ENCODE measurements at regions not wholly inside any gene's neighbourhood (a gene's known extent, or its start where the extent isn't known, plus 50 kb on each side); places are given as distances from the start of the nearest gene placed in this dataset.
"Not testable (repeated sequence)": the region's sequence is repeated elsewhere in the genome, so short reads cannot be mapped to it uniquely, and the experiment has no call there.

- no peak for DNase-seq
Observed at GRCh38 chr10:124206616-124207015, 113.2 kb upstream of the CHST15 start.

- no peak for DNase-seq
Observed at GRCh38 chr10:124205432-124205831, 112.0 kb upstream of the CHST15 start.

DNA sequence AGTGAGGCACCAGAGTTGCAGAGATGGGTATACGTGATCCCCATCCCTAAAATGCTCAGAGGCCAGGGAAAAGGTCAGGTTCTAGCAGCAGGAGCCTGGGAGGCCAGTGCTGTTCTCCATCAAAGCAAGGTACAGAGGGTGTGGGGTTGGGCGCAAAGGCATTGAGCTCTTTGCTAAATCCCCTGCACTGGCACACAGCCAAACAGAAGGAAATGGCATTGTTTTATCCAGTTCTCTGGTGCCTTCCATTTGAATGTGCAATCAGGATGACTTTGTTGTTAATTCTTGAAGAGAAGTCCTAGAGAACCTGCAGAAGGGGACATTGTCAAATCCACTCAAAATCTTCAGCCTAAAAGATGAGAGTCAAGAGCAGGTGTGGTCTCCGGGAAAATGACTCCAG, 111.3 kb upstream of the CHST15 start:
- DNase-seq: no peak

- no peak for DNase-seq
Observed at GRCh38 chr10:124200011-124200410, 106.6 kb upstream of the CHST15 start.

DNA sequence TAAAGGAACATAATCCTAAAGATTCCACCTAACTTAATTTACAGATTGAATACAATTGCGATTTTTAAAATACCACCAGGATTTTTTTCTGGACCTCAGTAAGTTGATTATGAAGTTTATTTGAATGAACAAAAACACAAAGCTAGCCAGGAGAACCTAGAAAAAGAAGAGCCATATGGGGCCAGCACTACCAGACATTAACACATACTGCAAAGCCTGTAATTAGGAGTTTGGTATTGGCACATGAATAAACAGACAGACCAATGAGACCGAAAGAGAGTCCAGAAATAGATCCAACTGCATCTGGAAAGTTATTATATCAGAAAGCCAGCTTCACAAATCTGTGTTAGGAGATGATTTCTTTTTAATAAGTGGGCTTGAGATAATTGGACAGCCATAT, 105.5 kb upstream of the CHST15 start:
- DNase-seq: no peak

DNA sequence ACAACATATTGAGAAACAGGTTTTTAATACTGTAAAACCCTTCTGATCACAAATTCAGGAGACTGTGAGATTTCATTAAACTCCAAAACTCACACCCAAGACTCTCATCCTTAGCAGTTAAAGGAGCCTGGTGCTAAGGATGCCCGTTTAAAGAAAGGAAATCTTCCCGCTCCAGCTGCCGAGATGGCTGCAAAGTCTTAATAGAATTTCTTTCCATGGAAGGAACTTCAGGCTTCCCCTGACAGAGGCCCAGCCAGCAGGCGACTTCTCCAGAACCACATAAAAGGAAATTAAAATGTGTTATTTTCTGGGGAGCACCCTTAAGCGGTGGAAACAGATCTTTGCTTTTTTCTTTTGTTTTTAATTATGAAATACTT, 104.7 kb upstream of the CHST15 start:
- DNase-seq: no peak

DNA sequence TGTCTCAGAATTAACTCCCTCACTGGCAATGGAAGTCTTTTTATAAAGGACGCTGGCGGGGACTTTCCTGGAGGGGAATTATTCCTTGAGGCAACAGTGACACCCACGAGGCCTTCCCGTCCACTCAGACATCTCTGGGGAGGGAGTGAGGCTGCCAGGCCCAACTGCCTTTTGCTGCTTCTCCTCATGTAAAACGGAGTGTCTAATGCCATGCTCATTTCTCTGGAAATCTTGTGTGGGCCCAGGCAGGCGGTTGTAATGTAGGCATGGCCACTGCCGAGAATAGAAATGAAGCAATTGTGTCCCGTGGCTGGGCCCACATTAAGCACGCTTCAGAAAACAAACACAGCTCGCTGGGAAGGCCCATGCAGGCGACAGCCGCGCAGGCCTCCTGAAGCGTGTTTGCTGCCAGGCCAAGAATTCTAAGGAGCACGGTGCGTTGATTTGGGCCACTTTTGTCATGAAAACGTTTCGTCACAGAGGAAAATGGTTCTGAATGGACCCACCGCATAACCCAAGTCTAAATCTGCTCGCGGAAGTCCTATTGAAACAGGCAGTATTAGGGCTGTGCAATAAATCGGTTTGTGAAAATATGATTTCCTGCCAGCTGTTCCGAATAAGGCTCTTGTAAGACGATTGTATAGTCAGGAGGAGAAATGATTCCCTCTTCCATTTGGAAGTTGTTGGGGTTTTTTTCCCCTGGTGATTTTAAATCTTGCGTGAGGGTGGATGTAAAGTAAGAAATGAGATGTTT, 104.2 kb upstream of the CHST15 start:
- no peak for DNase-seq

GRCh38 chr10:124196659-124197058, 103.3 kb upstream of the CHST15 start:
- no peak for DNase-seq

- DNase-seq: no peak
Observed at GRCh38 chr10:124194199-124194824, 100.9 kb upstream of the CHST15 start.

DNA sequence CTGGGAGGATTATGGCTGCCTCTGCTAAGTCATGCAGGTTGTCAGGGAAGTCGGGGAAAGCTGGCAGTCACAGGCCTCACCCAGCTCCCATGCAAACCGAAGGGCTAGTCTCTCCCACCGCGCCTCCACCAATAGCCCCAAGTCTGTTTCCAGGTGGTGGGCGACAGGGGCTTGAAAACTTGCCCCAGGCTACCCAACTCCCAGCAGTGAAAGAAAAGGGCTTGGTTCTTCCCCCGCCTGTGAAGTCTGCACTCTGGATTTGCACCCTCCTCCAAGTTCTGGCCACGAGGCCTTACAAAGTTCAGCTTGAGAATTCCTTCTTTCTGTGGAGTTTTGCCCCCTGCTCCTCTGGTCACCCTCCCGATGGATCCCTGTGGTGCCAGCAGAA, 99.9 kb upstream of the CHST15 start:
- DNase-seq: no peak

DNA sequence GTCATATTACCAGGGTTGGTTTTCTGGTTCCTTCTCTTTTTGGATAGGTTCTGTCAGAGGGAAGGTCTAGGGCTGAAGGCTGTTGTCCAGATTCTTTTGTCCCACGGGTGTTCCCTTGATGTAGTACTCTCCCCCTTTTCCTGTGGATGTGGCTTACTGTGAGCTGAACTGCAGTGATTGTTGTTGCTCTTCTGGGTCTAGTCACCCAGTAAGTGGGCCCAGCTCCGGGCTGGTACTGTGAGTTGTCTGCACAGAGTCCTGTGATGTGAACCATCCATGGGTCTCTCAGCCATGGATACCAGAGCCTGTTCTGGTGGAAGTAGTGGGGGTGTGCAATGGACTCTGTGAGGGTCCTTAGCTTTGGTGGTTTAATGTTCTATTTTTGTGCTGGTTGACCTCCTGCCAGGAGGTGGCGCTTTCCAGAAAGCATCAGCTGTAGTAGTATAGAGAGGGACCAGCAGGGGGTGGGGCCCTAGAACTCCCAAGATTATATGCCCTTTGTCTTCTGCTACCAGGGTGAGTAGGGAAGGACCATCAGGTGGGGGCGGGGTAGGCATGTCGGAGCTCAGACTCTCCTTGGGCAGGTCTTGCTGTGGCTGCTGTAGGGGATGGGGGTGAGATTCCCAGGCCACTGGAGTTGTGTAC, 99.4 kb upstream of the CHST15 start:
- DNase-seq: not testable (repeated sequence)

DNA sequence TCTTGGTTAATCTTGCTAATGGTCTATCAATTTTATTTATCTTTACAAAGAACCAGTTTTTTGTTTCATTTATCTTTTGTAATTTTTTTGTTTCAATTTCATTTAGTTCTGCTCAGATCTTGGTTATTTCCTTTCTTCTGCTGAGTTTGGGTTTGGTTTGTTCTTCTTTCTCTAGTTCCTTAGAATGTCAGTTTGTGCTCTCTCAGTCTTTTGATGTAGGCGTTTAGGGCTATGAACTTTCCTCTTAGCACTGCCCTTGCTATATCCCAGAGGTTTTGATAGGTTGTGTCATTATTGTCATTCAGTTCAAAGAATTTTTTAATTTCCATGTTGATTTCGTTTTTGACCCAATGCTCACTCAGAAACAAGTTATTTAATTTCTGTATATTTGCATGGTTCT, 97.1 kb upstream of the CHST15 start:
- not testable (repeated sequence) for DNase-seq

- DNase-seq: no peak
Observed at GRCh38 chr10:124186956-124187355, 93.6 kb upstream of the CHST15 start.

DNA sequence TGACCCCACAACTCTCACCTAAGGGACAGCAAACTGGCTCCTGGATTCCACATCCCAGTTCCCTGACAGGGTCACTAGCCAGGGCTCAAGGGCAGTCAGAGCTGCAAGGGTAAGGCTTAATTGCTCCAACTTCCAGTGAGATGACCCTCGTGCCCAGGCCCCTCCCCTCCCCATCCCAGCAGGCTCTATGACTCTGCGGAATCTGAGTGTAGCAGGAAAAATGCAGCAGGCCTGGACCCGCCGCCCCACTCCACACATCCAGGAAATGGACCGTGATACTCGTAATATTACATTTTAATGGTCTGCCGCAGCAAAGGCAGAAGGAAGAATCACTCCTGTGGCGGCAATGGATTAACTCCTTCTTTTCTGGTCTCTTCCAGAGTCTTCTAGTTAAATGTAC, 91.7 kb upstream of the CHST15 start:
- no peak for DNase-seq

DNA sequence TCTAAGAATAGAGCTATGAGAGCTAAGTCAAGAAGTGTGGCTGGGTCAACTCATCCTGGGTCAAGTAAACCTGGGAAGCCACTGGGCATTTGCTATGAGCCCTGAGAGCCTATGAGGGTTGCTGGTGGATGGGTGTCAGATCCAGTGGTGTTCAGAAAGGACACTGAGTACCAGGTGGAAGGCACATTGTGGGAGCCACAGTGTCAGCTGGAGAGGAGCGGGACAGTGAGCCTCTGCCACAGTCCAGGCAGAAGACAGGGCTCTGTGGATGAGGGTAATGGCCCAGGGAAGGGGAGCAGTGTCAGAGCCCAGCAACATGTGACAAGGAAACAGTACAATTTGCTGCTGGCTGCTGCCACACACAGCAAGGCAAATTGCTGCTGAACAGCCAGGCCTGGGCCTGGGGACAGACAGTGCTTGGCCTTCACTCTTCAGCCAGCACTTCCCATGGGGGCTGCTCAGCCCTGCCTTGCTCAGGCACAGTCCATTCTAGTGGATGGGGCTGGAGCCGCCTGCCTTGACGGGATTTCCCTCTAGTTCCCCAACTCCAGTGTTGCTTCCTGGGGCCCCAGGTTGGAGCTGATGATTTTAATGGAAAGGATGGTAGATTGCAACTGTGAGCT, 90.9 kb upstream of the CHST15 start:
- no peak for DNase-seq

DNA sequence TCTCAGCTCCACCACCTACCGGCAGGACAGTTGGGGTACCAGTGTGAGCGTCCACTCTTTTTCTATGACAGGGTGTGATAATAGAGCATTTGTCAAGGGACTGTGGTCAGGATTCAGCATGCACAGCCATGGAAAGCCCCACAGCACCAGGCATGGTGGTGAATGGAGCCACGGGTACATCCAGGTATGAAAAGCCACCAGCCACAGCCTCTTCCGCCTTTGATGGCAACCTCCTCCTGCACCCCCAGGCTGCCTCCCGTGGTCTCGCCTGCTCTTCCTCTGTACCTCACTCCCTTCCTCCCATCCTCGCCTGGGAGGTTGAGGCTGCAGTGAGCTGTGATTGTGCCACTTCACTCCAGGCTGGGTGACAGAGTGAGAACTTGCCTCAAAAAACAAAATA, 90.2 kb upstream of the CHST15 start:
- no peak for DNase-seq

GRCh38 chr10:124182088-124182541, 88.7 kb upstream of the CHST15 start:
- no peak for DNase-seq

DNA sequence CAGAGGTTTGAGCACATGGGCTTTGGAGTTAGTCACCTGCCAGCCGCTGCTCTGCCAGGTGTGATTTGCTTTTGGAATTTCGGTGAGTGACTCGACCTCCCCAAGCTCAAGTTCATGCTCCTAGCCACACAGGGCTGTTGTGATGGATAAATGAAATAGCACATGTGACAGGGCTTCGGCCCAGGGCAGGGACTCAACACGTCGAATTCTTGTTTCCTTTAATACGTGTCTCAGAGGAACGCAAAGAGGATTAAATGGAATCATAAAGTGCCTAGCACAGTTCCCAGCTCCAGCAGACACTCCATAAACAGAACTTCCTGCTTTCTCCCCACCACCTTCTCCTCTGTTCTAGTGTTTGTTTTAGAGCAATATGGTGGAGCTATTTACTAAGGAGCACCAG, 88.3 kb upstream of the CHST15 start:
- DNase-seq: no peak

DNA sequence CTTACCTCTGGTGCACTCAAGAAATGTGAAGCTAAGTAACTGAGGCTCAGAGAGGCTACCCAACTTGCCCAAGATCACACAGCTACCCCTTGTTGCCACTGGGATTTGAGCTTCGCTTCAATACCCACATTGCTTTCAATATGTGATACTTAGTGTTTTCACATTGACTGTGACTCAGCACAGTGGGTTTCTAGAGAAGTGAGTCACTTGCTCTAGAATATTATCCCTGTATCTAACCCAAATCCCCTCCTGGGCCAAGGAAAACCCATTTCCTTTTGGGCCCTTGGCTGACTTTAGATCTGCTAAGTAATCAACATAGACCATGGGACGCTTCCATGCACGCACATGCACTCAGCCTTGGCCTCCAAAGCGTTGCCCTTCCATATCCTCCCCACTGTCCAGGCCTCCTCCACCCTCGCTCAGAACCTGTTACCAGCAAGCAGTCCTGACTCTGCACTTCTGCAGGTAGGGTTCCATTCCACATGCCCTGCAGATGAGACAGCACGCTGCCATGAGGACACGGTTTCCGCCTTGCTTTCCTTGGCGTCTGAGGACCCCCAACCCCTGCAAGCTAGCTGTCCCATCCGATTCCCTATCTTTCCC, 87.7 kb upstream of the CHST15 start:
- no peak for DNase-seq

GRCh38 chr10:124180044-124180745, 86.8 kb upstream of the CHST15 start:
- no peak for DNase-seq

- no peak for DNase-seq
Observed at GRCh38 chr10:124179308-124180043, 86.1 kb upstream of the CHST15 start.

DNA sequence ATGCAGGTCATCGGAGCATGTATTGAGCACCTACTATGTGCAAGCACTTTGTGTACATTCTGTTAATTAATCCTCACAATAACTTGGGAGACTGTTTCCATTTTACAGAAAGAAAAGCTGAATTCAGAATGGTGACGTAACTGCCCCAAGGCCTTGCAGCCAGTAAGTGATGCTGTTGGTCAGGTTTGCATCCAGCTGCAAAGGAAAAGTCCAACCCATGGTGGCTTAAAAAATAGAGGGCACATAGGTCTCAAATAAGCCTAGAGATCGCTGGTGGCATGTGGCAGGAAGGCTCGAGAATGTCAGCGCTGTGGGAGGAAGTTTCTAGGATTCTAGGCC, 83.8 kb upstream of the CHST15 start:
- no peak for DNase-seq

Measured in NCI-H774 (cell line).